ENCODE measurements at regions not wholly inside any gene's neighbourhood (a gene's known extent, or its start where the extent isn't known, plus 50 kb on each side); places are given as distances from the start of the nearest gene placed in this dataset.
"Not testable (repeated sequence)": the region's sequence is repeated elsewhere in the genome, so short reads cannot be mapped to it uniquely, and the experiment has no call there.

GRCh38 chr13:18951412-18951811, 230.2 kb downstream of the TUBA3C start:
- FAIRE-seq: no peak
- no peak for DNase-seq (ENCODE audit: low spot score)

GRCh38 chr13:18949970-18950369, 231.7 kb downstream of the TUBA3C start:
- FAIRE-seq (no peak), DNase-seq (ENCODE audit: low spot score) (no peak)

- no peak for FAIRE-seq
- no peak for DNase-seq (ENCODE audit: low spot score)
These were observed 232.2 kb downstream of the TUBA3C start for GRCh38 chr13:18949489-18949761.

GRCh38 chr13:18948664-18949488, 232.7 kb downstream of the TUBA3C start:
- FAIRE-seq: no peak
- no peak for DNase-seq (ENCODE audit: low spot score)

- FAIRE-seq: no peak
These were observed 233.5 kb downstream of the TUBA3C start for GRCh38 chr13:18948012-18948663.

GRCh38 chr13:18947376-18947977, 234.1 kb downstream of the TUBA3C start:
- FAIRE-seq (no peak), DNase-seq (ENCODE audit: low spot score) (no peak)

More at GRCh38 chr13:18948012-18948663, 233.5 kb downstream of the TUBA3C start:
- no peak for DNase-seq (ENCODE audit: low spot score)

GRCh38 chr13:18946738-18947137, 234.9 kb downstream of the TUBA3C start:
- FAIRE-seq (no peak), DNase-seq (ENCODE audit: low spot score) (no peak)

- FAIRE-seq (no peak), DNase-seq (ENCODE audit: low spot score) (no peak)
These were observed 237.0 kb downstream of the TUBA3C start for GRCh38 chr13:18944501-18945068.

- FAIRE-seq: no peak
- no peak for DNase-seq (ENCODE audit: low spot score)
These were observed 237.8 kb downstream of the TUBA3C start for GRCh38 chr13:18943721-18944391.

GRCh38 chr13:18943273-18943672, 238.4 kb downstream of the TUBA3C start:
- DNase-seq (ENCODE audit: low spot score): no peak
- FAIRE-seq: no peak

- FAIRE-seq: no peak
- no peak for DNase-seq (ENCODE audit: low spot score)
These were observed 245.5 kb downstream of the TUBA3C start for GRCh38 chr13:18936104-18936503.

- DNase-seq (ENCODE audit: low spot score): no peak
- no peak for FAIRE-seq
These were observed 260.6 kb downstream of the TUBA3C start for GRCh38 chr13:18921063-18921462.

- DNase-seq (ENCODE audit: low spot score); FAIRE-seq: not testable (repeated sequence)
These were observed 276.5 kb downstream of the TUBA3C start for GRCh38 chr13:18905096-18905495.

- FAIRE-seq; DNase-seq (ENCODE audit: low spot score): not testable (repeated sequence)
These were observed 286.2 kb downstream of the TUBA3C start for GRCh38 chr13:18895411-18895810.

GRCh38 chr13:18891242-18891641, 290.4 kb downstream of the TUBA3C start:
- FAIRE-seq; DNase-seq (ENCODE audit: low spot score): not testable (repeated sequence)

GRCh38 chr13:18874875-18875789, 306.5 kb downstream of the TUBA3C start:
- not testable (repeated sequence) for FAIRE-seq
- DNase-seq (ENCODE audit: low spot score): peak; percentile 61

- DNase-seq (ENCODE audit: low spot score); FAIRE-seq: not testable (repeated sequence)
These were observed 311.1 kb downstream of the TUBA3C start for GRCh38 chr13:18870557-18870956.

- not testable (repeated sequence) for FAIRE-seq
These were observed 312.3 kb downstream of the TUBA3C start for GRCh38 chr13:18869365-18869764.

GRCh38 chr13:18837986-18838629, 343.5 kb downstream of the TUBA3C start:
- not testable (repeated sequence) for DNase-seq (ENCODE audit: low spot score); FAIRE-seq

More at GRCh38 chr13:18869365-18869764, 312.3 kb downstream of the TUBA3C start:
- DNase-seq (ENCODE audit: low spot score): not testable (repeated sequence)

Measured in urothelium cell line (cell line).